Right lobe of liver (tissue), 4 donors: ENCODE measurements at regions not wholly inside any gene's neighbourhood (a gene's known extent, or its start where the extent isn't known, plus 50 kb on each side); places are given as distances from the start of the nearest gene placed in this dataset.

Source experiments
- CTCF ChIP-seq, 4 donors: fragments of 200-600 bp in 3 of 4; fragments of 450-650 bp in 1 of 4; IDR thresholded peaks; one replicate each; pipeline versions ENCODE4 v1.5.1 to v1.8.0; 2016 to 2022; ENCODE audit warnings: antibody characterized with exemption in 4 of 4, mild to moderate bottlenecking in 2 of 4
- POLR2A ChIP-seq: fragments of 450-650 bp; IDR thresholded peaks from one replicate; pipeline ENCODE4 v1.6.1; 2017; ENCODE audit warnings: antibody characterized with exemption, mild to moderate bottlenecking
- donor health status: DM: no; HTN: no; CAD: no.
- donor health status: DM: no; HTN: no; CAD: no.
- donor health status: DM: no; HTN: yes; CAD: no.

DNA sequence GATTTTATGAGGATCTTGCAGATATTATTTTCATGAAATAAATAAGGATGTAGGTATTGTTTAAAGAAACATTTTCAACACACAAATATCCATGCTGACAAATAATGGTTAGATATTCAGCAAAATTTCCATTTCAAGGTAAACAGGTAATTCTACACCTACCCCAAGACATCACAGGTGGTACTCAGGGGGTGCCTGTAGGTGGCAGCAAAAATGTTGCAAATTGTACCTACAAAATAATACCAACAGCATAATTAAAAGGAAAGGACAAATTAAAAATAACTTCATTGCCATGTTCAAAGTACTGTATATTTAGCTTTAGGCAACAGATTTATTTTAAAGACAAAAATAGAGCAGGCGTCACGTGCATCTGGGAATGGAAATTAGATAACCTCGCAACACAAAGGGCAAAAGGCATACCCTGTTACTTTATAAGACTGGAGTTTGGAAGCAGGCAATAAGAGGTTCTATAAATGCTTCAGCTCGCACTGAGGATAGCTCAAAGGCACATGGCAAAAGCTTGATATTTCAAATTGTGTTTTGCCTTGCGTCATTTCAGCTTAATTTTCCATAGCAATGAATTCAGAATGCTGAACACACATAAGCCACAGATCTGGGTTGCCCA lies 630.5 kb downstream of the TDRD15 start:
- TF ChIP-seq CTCF (IDR thresholded peaks at IDR 0.05): peak; percentile 26 to 46 (median 34)
- TF ChIP-seq POLR2A: no peak
